H1 (cell line): ENCODE measurements at regions not wholly inside any gene's neighbourhood (a gene's known extent, or its start where the extent isn't known, plus 50 kb on each side); places are given as distances from the start of the nearest gene placed in this dataset.

Source experiments
- KDM4A ChIP-seq: IDR thresholded peaks from one replicate; pipeline ENCODE4 v1.7.1; 2012; ENCODE audit warnings: low read depth, mild to moderate bottlenecking, moderate library complexity, low read length, inconsistent platforms; ENCODE audit not compliant: severe bottlenecking
- SP4 ChIP-seq: IDR thresholded peaks from 2 replicates; pipeline ENCODE4 v1.6.1; 2012; ENCODE audit warnings: low read length, inconsistent platforms

GRCh38 chr4:18234108-18234507 lies 212.6 kb upstream of the LCORL start (continued):
- TF ChIP-seq SP4: no peak
- TF ChIP-seq KDM4A: no peak
- TF ChIP-seq, all 59 proteins: peak for 0
